ENCODE measurements at regions not wholly inside any gene's neighbourhood (a gene's known extent, or its start where the extent isn't known, plus 50 kb on each side); places are given as distances from the start of the nearest gene placed in this dataset.

DNA sequence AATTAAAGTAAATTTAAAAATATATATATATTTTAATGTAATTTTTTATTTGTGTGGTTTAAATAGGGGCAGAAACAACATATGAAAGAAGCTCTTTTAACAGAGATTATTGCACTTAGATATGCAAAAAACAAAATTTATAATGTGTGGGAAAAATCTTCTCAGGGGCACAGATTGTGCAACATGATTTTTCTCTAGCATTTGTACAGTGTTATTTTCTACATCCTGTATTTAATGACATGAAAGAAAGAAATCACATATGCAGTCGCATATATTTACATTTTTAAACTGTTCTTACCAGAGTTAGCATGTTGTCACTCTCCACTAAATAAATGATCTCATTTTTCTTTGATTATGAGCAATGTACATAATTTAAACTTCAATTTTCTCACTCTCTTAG is 265.3 kb upstream of the CTNND2 start:
- TF ChIP-seq, protein P1, sequence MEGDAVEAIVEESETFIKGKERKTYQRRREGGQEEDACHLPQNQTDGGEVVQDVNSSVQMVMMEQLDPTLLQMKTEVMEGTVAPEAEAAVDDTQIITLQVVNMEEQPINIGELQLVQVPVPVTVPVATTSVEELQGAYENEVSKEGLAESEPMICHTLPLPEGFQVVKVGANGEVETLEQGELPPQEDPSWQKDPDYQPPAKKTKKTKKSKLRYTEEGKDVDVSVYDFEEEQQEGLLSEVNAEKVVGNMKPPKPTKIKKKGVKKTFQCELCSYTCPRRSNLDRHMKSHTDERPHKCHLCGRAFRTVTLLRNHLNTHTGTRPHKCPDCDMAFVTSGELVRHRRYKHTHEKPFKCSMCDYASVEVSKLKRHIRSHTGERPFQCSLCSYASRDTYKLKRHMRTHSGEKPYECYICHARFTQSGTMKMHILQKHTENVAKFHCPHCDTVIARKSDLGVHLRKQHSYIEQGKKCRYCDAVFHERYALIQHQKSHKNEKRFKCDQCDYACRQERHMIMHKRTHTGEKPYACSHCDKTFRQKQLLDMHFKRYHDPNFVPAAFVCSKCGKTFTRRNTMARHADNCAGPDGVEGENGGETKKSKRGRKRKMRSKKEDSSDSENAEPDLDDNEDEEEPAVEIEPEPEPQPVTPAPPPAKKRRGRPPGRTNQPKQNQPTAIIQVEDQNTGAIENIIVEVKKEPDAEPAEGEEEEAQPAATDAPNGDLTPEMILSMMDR (IDR thresholded peaks at IDR 0.05; ENCODE audit: poor library complexity): no peak
- no peak for TF ChIP-seq EZH2 (IDR thresholded peaks at IDR 0.05; ENCODE audit: borderline replicate concordance)

Data from hepatocyte (in vitro differentiated cells).